ENCODE measurements at regions not wholly inside any gene's neighbourhood (a gene's known extent, or its start where the extent isn't known, plus 50 kb on each side); places are given as distances from the start of the nearest gene placed in this dataset.
"Not testable (repeated sequence)": the region's sequence is repeated elsewhere in the genome, so short reads cannot be mapped to it uniquely, and the experiment has no call there.

- Histone ChIP-seq H3K36me3 (ENCODE audit: control insufficient read depth, insufficient read depth, low read length) (no peaks in the 10 kb centered on the region), H3K4me3 (ENCODE audit: low read depth, low read length) (no peak overlapping the region), H3K9ac (ENCODE audit: low read depth, low read length) (no peak overlapping the region), H3K4me1 (ENCODE audit: control insufficient read depth, insufficient read depth, low read length) (peaks cover 3% of the 10 kb centered on the region), H3K9me3 (ENCODE audit: control insufficient read depth, insufficient read depth, low read length) (no peaks in the 10 kb centered on the region), H3K27ac (ENCODE audit: low read depth, low read length) (no peak overlapping the region), H3K27me3 (ENCODE audit: control insufficient read depth, insufficient read depth, low read length) (no peaks in the 10 kb centered on the region)
Measured at GRCh38 chrX:5708251-5708650, 520.4 kb downstream of the NLGN4X start.

- Histone ChIP-seq H3K9ac (ENCODE audit: low read depth, low read length) (no peak overlapping the region), H3K27me3 (ENCODE audit: control insufficient read depth, insufficient read depth, low read length) (no peaks in the 10 kb centered on the region), H3K9me3 (ENCODE audit: control insufficient read depth, insufficient read depth, low read length) (no peaks in the 10 kb centered on the region), H3K27ac (ENCODE audit: low read depth, low read length) (no peak overlapping the region), H3K4me1 (ENCODE audit: control insufficient read depth, insufficient read depth, low read length) (peaks cover 3% of the 10 kb centered on the region), H3K4me3 (ENCODE audit: low read depth, low read length) (no peak overlapping the region), H3K36me3 (ENCODE audit: control insufficient read depth, insufficient read depth, low read length) (no peaks in the 10 kb centered on the region)
Measured at GRCh38 chrX:5702890-5703289, 525.8 kb downstream of the NLGN4X start.

- H3K9ac ChIP-seq (ENCODE audit: low read depth, low read length) = no peak overlapping the region
Measured at GRCh38 chrX:5695971-5696370, 532.7 kb downstream of the NLGN4X start.

GRCh38 chrX:5683996-5684395 is 544.7 kb downstream of the NLGN4X start:
- Histone ChIP-seq H3K9me3 (ENCODE audit: control insufficient read depth, insufficient read depth, low read length) (no peaks in the 10 kb centered on the region), H3K4me1 (ENCODE audit: control insufficient read depth, insufficient read depth, low read length) (no peaks in the 10 kb centered on the region), H3K27ac (ENCODE audit: low read depth, low read length) (no peak overlapping the region), H3K36me3 (ENCODE audit: control insufficient read depth, insufficient read depth, low read length) (no peaks in the 10 kb centered on the region), H3K4me3 (ENCODE audit: low read depth, low read length) (no peak overlapping the region), H3K27me3 (ENCODE audit: control insufficient read depth, insufficient read depth, low read length) (no peaks in the 10 kb centered on the region), H3K9ac (ENCODE audit: low read depth, low read length) (no peak overlapping the region)

More at GRCh38 chrX:5695971-5696370, 532.7 kb downstream of the NLGN4X start:
- H3K27ac ChIP-seq (ENCODE audit: low read depth, low read length) = no peak overlapping the region
- H3K4me1 ChIP-seq (ENCODE audit: control insufficient read depth, insufficient read depth, low read length) = peaks cover 8% of the 10 kb centered on the region
- no peaks in the 10 kb centered on the region for H3K9me3 ChIP-seq (ENCODE audit: control insufficient read depth, insufficient read depth, low read length)
- no peaks in the 10 kb centered on the region for H3K36me3 ChIP-seq (ENCODE audit: control insufficient read depth, insufficient read depth, low read length)
- H3K27me3 ChIP-seq (ENCODE audit: control insufficient read depth, insufficient read depth, low read length) = no peaks in the 10 kb centered on the region
- no peak overlapping the region for H3K4me3 ChIP-seq (ENCODE audit: low read depth, low read length)

GRCh38 chrX:5681159-5681558 is 547.5 kb downstream of the NLGN4X start:
- Histone ChIP-seq H3K9me3 (ENCODE audit: control insufficient read depth, insufficient read depth, low read length) (no peaks in the 10 kb centered on the region), H3K9ac (ENCODE audit: low read depth, low read length) (no peak overlapping the region), H3K27ac (ENCODE audit: low read depth, low read length) (no peak overlapping the region), H3K27me3 (ENCODE audit: control insufficient read depth, insufficient read depth, low read length) (no peaks in the 10 kb centered on the region), H3K36me3 (ENCODE audit: control insufficient read depth, insufficient read depth, low read length) (no peaks in the 10 kb centered on the region), H3K4me3 (ENCODE audit: low read depth, low read length) (no peak overlapping the region), H3K4me1 (ENCODE audit: control insufficient read depth, insufficient read depth, low read length) (no peaks in the 10 kb centered on the region)

- Histone ChIP-seq H3K27ac (ENCODE audit: low read depth, low read length) (no peak overlapping the region), H3K9ac (ENCODE audit: low read depth, low read length) (no peak overlapping the region), H3K9me3 (ENCODE audit: control insufficient read depth, insufficient read depth, low read length) (peaks cover 3% of the 10 kb centered on the region), H3K4me1 (ENCODE audit: control insufficient read depth, insufficient read depth, low read length) (no peaks in the 10 kb centered on the region), H3K4me3 (ENCODE audit: low read depth, low read length) (no peak overlapping the region), H3K27me3 (ENCODE audit: control insufficient read depth, insufficient read depth, low read length) (no peaks in the 10 kb centered on the region), H3K36me3 (ENCODE audit: control insufficient read depth, insufficient read depth, low read length) (no peaks in the 10 kb centered on the region)
Measured at GRCh38 chrX:5674036-5674435, 554.6 kb downstream of the NLGN4X start.

GRCh38 chrX:5672099-5672498 is 556.6 kb downstream of the NLGN4X start:
- no peak overlapping the region for H3K27ac ChIP-seq (ENCODE audit: low read depth, low read length)
- peaks cover 6% of the 10 kb centered on the region for H3K9me3 ChIP-seq (ENCODE audit: control insufficient read depth, insufficient read depth, low read length)
- peaks cover 2% of the 10 kb centered on the region; the same call in 1 of the 2 replicates for H3K4me1 ChIP-seq (ENCODE audit: control insufficient read depth, insufficient read depth, low read length)
- no peak overlapping the region for H3K4me3 ChIP-seq (ENCODE audit: low read depth, low read length)
- H3K9ac ChIP-seq (ENCODE audit: low read depth, low read length) = no peak overlapping the region
- H3K27me3 ChIP-seq (ENCODE audit: control insufficient read depth, insufficient read depth, low read length) = no peaks in the 10 kb centered on the region
- no peaks in the 10 kb centered on the region for H3K36me3 ChIP-seq (ENCODE audit: control insufficient read depth, insufficient read depth, low read length)

GRCh38 chrX:5666689-5667088 is 562.0 kb downstream of the NLGN4X start:
- not testable (repeated sequence) for H3K4me1 ChIP-seq (ENCODE audit: control insufficient read depth, insufficient read depth, low read length); H3K9ac ChIP-seq (ENCODE audit: low read depth, low read length); H3K36me3 ChIP-seq (ENCODE audit: control insufficient read depth, insufficient read depth, low read length); H3K27ac ChIP-seq (ENCODE audit: low read depth, low read length); H3K9me3 ChIP-seq (ENCODE audit: control insufficient read depth, insufficient read depth, low read length); H3K4me3 ChIP-seq (ENCODE audit: low read depth, low read length); H3K27me3 ChIP-seq (ENCODE audit: control insufficient read depth, insufficient read depth, low read length)

GRCh38 chrX:5656544-5656943 is 572.1 kb downstream of the NLGN4X start:
- Histone ChIP-seq H3K27ac (ENCODE audit: low read depth, low read length) (no peak overlapping the region), H3K36me3 (ENCODE audit: control insufficient read depth, insufficient read depth, low read length) (no peaks in the 10 kb centered on the region), H3K9me3 (ENCODE audit: control insufficient read depth, insufficient read depth, low read length) (0 out of 2 replicates have a peak, but pooled peaks cover 3% of the 10 kb centered on the region), H3K27me3 (ENCODE audit: control insufficient read depth, insufficient read depth, low read length) (no peaks in the 10 kb centered on the region), H3K9ac (ENCODE audit: low read depth, low read length) (no peak overlapping the region), H3K4me1 (ENCODE audit: control insufficient read depth, insufficient read depth, low read length) (no peaks in the 10 kb centered on the region), H3K4me3 (ENCODE audit: low read depth, low read length) (no peak overlapping the region)

- Histone ChIP-seq H3K27me3 (ENCODE audit: control insufficient read depth, insufficient read depth, low read length) (no peaks in the 10 kb centered on the region), H3K36me3 (ENCODE audit: control insufficient read depth, insufficient read depth, low read length) (no peaks in the 10 kb centered on the region), H3K9me3 (ENCODE audit: control insufficient read depth, insufficient read depth, low read length) (0 out of 2 replicates have a peak, but pooled peaks cover 3% of the 10 kb centered on the region), H3K9ac (ENCODE audit: low read depth, low read length) (no peak overlapping the region), H3K27ac (ENCODE audit: low read depth, low read length) (peak overlapping the region; percentile 31), H3K4me3 (ENCODE audit: low read depth, low read length) (0 out of 2 replicates have a peak overlapping the region, but pooled peaks have one; percentile 10), H3K4me1 (ENCODE audit: control insufficient read depth, insufficient read depth, low read length) (peaks cover 44% of the 10 kb centered on the region)
Measured at GRCh38 chrX:5650904-5651303, 577.8 kb downstream of the NLGN4X start.

- Histone ChIP-seq H3K36me3 (ENCODE audit: control insufficient read depth, insufficient read depth, low read length) (no peaks in the 10 kb centered on the region), H3K9me3 (ENCODE audit: control insufficient read depth, insufficient read depth, low read length) (no peaks in the 10 kb centered on the region), H3K9ac (ENCODE audit: low read depth, low read length) (peak overlapping the region; percentile 71), H3K4me1 (ENCODE audit: control insufficient read depth, insufficient read depth, low read length) (peaks cover 60% of the 10 kb centered on the region), H3K4me3 (ENCODE audit: low read depth, low read length) (peak overlapping the region; percentile 58), H3K27ac (ENCODE audit: low read depth, low read length) (peak overlapping the region; percentile 90), H3K27me3 (ENCODE audit: control insufficient read depth, insufficient read depth, low read length) (no peaks in the 10 kb centered on the region)
Measured at GRCh38 chrX:5648941-5649568, 579.6 kb downstream of the NLGN4X start.

All from HUES48 (cell line).